Neural cell (in vitro differentiated cells): ENCODE measurements at regions not wholly inside any gene's neighbourhood (a gene's known extent, or its start where the extent isn't known, plus 50 kb on each side); places are given as distances from the start of the nearest gene placed in this dataset.

Experiments
- H2AFZ ChIP-seq: fragments of 200-600, 300-800 bp; sonication (generic), shearing (Covaris generic); 2 replicates; pipeline ENCODE4 v1.6.0; 2014; ENCODE audit warnings: low read depth, mild to moderate bottlenecking, antibody characterized with exemption, low read length, moderate library complexity
- H3F3A ChIP-seq: fragments of 200-600 bp; shearing (Covaris generic); 2 replicates; pipeline ENCODE4 v1.6.1; 2016; ENCODE audit warnings: mild to moderate bottlenecking, moderate library complexity, mixed read lengths, antibody characterized with exemption, low read length; ENCODE audit not compliant: insufficient read depth, poor library complexity, severe bottlenecking
- H3K27ac ChIP-seq: fragments of 200-600, 300-800 bp; sonication (generic), shearing (Covaris generic); 2 replicates; pipeline ENCODE4 v1.5.1; 2014; ENCODE audit warnings: mild to moderate bottlenecking, low read length, moderate library complexity
- H3K27me3 ChIP-seq: fragments of 300-800, 200-600 bp; sonication (generic), shearing (Covaris generic); 2 replicates; pipeline ENCODE4 v1.6.0; 2014; ENCODE audit warnings: mild to moderate bottlenecking, low read depth, low read length, moderate library complexity; ENCODE audit not compliant: insufficient read depth
- H3K36me3 ChIP-seq: fragments of 300-800, 200-600 bp; sonication (generic), shearing (Covaris generic); 2 replicates; pipeline ENCODE4 v1.5.1; 2014; ENCODE audit warnings: mild to moderate bottlenecking, antibody characterized with exemption, low read length, moderate library complexity; ENCODE audit not compliant: insufficient read depth
- H3K4me2 ChIP-seq: fragments of 300-800, 200-600 bp; sonication (generic), shearing (Covaris generic); 2 replicates; pipeline ENCODE4 v1.6.0; 2014; ENCODE audit warnings: mild to moderate bottlenecking, low read length
- H3K4me3 ChIP-seq: fragments of 300-800, 200-600 bp; sonication (generic), shearing (Covaris generic); 2 replicates; pipeline ENCODE4 v1.5.1; 2014; ENCODE audit warnings: mild to moderate bottlenecking, low read length, moderate library complexity
- H3K79me2 ChIP-seq: fragments of 200-600 bp; shearing (Covaris generic); replicated peaks from 2 replicates; pipeline ENCODE4 v1.6.0; 2014; ENCODE audit warnings: mild to moderate bottlenecking, low read length, moderate library complexity; ENCODE audit not compliant: insufficient read depth
- H3K9ac ChIP-seq: fragments of 300-800, 200-600 bp; sonication (generic), shearing (Covaris generic); 2 replicates; pipeline ENCODE4 v1.6.1; 2016; ENCODE audit warnings: mild to moderate bottlenecking, low read length, mixed read lengths
- H3K9me2 ChIP-seq: fragments of 200-600 bp; shearing (Covaris generic); 2 replicates; pipeline ENCODE4 v1.6.1; 2016; ENCODE audit warnings: mild to moderate bottlenecking, low read length, mixed read lengths; ENCODE audit not compliant: insufficient read depth
- H3K9me3 ChIP-seq: fragments of 200-600, 300-800 bp; sonication (generic), shearing (Covaris generic); 2 replicates; pipeline ENCODE4 v1.6.1; 2016; ENCODE audit warnings: mild to moderate bottlenecking, mixed run types, low read length, moderate library complexity, mixed read lengths
- H4K20me1 ChIP-seq: fragments of 200-600 bp; shearing (Covaris generic); 2 replicates; pipeline ENCODE4 v1.6.1; 2016; ENCODE audit warnings: mild to moderate bottlenecking, mixed run types; ENCODE audit not compliant: insufficient read depth
- EP300 ChIP-seq: fragments of 450-650 bp; conservative IDR thresholded peaks from 2 replicates; pipeline ENCODE4 v1.6.1; 2014; ENCODE audit warnings: antibody characterized with exemption, mild to moderate bottlenecking, moderate library complexity; ENCODE audit not compliant: poor library complexity, severe bottlenecking
- EZH2 ChIP-seq: fragments of 200-600, 300-800 bp; shearing (Covaris generic), sonication (generic); IDR thresholded peaks from 2 replicates; pipeline ENCODE4 v1.6.1; 2014; ENCODE audit warnings: antibody characterized with exemption, low read length, borderline replicate concordance, mild to moderate bottlenecking; ENCODE audit not compliant: insufficient read depth, poor library complexity, severe bottlenecking
- MXI1 ChIP-seq: fragments of 450-650 bp; conservative IDR thresholded peaks from 2 replicates; pipeline ENCODE4 v1.6.1; 2014; ENCODE audit warnings: antibody characterized with exemption, mild to moderate bottlenecking; ENCODE audit not compliant: poor library complexity, severe bottlenecking
- POLR2AphosphoS5 ChIP-seq: IDR thresholded peaks from 2 replicates; pipeline ENCODE4 v1.6.1; 2012
- RAD21 ChIP-seq: fragments of 450-650 bp; conservative IDR thresholded peaks from 2 replicates; pipeline ENCODE4 v1.6.1; 2014; ENCODE audit warnings: antibody characterized with exemption, mild to moderate bottlenecking, moderate library complexity
- REST ChIP-seq: IDR thresholded peaks from 2 replicates; pipeline ENCODE4 v1.6.1; 2012; ENCODE audit warnings: borderline replicate concordance
- SMC3 ChIP-seq: fragments of 450-650 bp; conservative IDR thresholded peaks from 2 replicates; pipeline ENCODE4 v1.6.1; 2014; ENCODE audit warnings: antibody characterized with exemption, mild to moderate bottlenecking, moderate library complexity; ENCODE audit not compliant: poor library complexity
- TAF1 ChIP-seq: IDR thresholded peaks from 2 replicates; pipeline ENCODE4 v1.6.1; 2012; ENCODE audit warnings: low read depth
- TF ChIP-seq, protein P1 (sequence below): fragments of 450-650 bp; IDR thresholded peaks from 2 replicates; pipeline ENCODE4 v1.5.1; 2014; ENCODE audit warnings: antibody characterized with exemption, mild to moderate bottlenecking, moderate library complexity; ENCODE audit not compliant: poor library complexity, severe bottlenecking

DNA sequence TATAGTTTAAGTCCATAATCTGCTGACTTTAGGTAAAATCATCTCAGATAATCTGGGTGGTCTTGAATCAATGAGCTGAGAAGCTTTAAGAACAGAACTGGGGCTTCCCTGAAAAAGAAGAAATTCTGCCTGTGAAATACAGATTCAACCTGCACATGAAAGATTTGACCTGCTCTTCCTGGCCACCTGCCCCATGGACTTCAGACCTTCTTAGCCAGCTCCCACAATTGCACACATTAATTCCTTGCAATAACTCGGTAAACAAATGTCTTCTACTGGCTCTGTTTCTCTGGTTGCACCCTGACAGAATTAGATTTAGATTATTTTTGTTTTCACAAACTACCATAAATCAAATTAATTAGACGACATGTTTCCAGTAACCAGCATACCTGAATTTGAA, 2117.9 kb upstream of the C9orf72 start:
- H3K4me2 ChIP-seq, result no peak overlapping the region
- TF ChIP-seq RAD21, result no peak
- no peak for TF ChIP-seq EP300
- TF ChIP-seq, protein P1, sequence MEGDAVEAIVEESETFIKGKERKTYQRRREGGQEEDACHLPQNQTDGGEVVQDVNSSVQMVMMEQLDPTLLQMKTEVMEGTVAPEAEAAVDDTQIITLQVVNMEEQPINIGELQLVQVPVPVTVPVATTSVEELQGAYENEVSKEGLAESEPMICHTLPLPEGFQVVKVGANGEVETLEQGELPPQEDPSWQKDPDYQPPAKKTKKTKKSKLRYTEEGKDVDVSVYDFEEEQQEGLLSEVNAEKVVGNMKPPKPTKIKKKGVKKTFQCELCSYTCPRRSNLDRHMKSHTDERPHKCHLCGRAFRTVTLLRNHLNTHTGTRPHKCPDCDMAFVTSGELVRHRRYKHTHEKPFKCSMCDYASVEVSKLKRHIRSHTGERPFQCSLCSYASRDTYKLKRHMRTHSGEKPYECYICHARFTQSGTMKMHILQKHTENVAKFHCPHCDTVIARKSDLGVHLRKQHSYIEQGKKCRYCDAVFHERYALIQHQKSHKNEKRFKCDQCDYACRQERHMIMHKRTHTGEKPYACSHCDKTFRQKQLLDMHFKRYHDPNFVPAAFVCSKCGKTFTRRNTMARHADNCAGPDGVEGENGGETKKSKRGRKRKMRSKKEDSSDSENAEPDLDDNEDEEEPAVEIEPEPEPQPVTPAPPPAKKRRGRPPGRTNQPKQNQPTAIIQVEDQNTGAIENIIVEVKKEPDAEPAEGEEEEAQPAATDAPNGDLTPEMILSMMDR, result no peak
- TF ChIP-seq POLR2AphosphoS5, result no peak
- no peak for TF ChIP-seq EZH2
- TF ChIP-seq TAF1, result no peak
- H3K79me2 ChIP-seq, result no peaks in the 10 kb centered on the region
- H3K4me3 ChIP-seq, result no peak overlapping the region
- H2AFZ ChIP-seq, result no peak overlapping the region
- H4K20me1 ChIP-seq, result no peaks in the 10 kb centered on the region
- H3K36me3 ChIP-seq, result no peaks in the 10 kb centered on the region
- H3K9me2 ChIP-seq, result no peaks in the 10 kb centered on the region
- H3K9me3 ChIP-seq, result no peaks in the 10 kb centered on the region
- H3F3A ChIP-seq, result no peaks in the 10 kb centered on the region
- H3K27ac ChIP-seq, result no peak overlapping the region
- no peaks in the 10 kb centered on the region for H3K27me3 ChIP-seq
- H3K9ac ChIP-seq, result no peak overlapping the region

- Histone ChIP-seq H3K79me2 (no peaks in the 10 kb centered on the region), H3K9me2 (no peaks in the 10 kb centered on the region), H3K27ac (no peak overlapping the region), H3K9ac (no peak overlapping the region), H4K20me1 (no peaks in the 10 kb centered on the region), H2AFZ (no peak overlapping the region), H3K36me3 (no peaks in the 10 kb centered on the region), H3F3A (no peaks in the 10 kb centered on the region), H3K9me3 (no peaks in the 10 kb centered on the region), H3K4me2 (no peak overlapping the region), H3K4me3 (no peak overlapping the region), H3K27me3 (no peaks in the 10 kb centered on the region)
- TF ChIP-seq TAF1 (no peak), REST (no peak), RAD21 (no peak), SMC3 (no peak), POLR2AphosphoS5 (no peak), MXI1 (no peak), EP300 (no peak), EZH2 (no peak)
- TF ChIP-seq, protein P1, result no peak
These were observed 2118.6 kb upstream of the C9orf72 start for GRCh38 chr9:29691758-29692407.
